GM12892 (cell line): ENCODE measurements at regions not wholly inside any gene's neighbourhood (a gene's known extent, or its start where the extent isn't known, plus 50 kb on each side); places are given as distances from the start of the nearest gene placed in this dataset.

Experiments used
- POLR2A ChIP-seq: IDR thresholded peaks from 2 replicates; pipeline ENCODE4 v1.6.1; 2011; ENCODE audit warnings: low read depth, low read length, control low read depth
- POLR2AphosphoS5 ChIP-seq: IDR thresholded peaks from 2 replicates; pipeline ENCODE4 v1.6.1; 2011; ENCODE audit warnings: low read depth, low read length, control low read depth
- TAF1 ChIP-seq: IDR thresholded peaks from 2 replicates; pipeline ENCODE4 v1.6.1; 2011; ENCODE audit warnings: low read depth, mild to moderate bottlenecking, control low read depth, low read length, borderline replicate concordance

DNA sequence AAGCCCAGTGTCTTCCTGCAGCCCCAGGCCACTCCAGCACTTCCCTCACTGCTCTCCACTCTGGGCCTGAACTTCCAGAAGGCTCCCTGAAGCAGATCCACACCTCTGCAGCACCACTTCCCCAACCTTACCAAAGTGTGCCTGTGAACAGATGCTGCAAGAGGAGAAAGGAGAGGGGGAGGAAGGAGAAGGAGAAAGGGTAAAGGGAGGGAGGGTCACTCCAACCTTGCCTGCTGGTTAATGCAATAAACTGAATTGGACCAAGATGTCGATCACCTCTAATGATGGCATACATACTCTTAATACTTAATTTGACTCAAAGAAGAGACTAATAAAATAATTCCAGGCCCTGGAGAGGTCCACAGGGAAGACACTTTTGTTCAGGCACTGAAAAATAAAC lies 77.2 kb upstream of the RAI14 start:
- TF ChIP-seq POLR2A: no peak
- no peak for TF ChIP-seq POLR2AphosphoS5
- TF ChIP-seq TAF1: no peak
